ENCODE measurements at regions not wholly inside any gene's neighbourhood (a gene's known extent, or its start where the extent isn't known, plus 50 kb on each side); places are given as distances from the start of the nearest gene placed in this dataset. TPM values are rescaled to one million over a fixed set of nuclear protein-coding genes. Genes with fewer than 3 reads are reported as not detected.

- H3K36me3 ChIP-seq (replicated peaks in 1 of 2; ENCODE audit: control extremely low read depth in 1 of 2, control insufficient read depth in 1 of 2, extremely low read depth in 1 of 2, insufficient read depth in 2 of 2, low read length in 1 of 2), result no peaks in the 10 kb centered on the region
- no peak overlapping the region for H3K4me3 ChIP-seq (ENCODE audit: control extremely low read depth in 1 of 5, extremely low read depth in 1 of 5, insufficient read depth in 1 of 5, low read depth in 2 of 5, low read length in 4 of 5)
- H3K27ac ChIP-seq (ENCODE audit: low read length in 2 of 2), result no peak overlapping the region
- intact Hi-C loops (cut with micrococcal nuclease), result no loop called here
- no peak overlapping the region for H3K4me3 Mint-ChIP-seq
- ChIA-PET POLR2A (no interaction called here), CTCF (no interaction called here)
- H3K4me1 ChIP-seq (ENCODE audit: control insufficient read depth in 2 of 2, insufficient read depth in 2 of 2, low read length in 2 of 2), result no peaks in the 10 kb centered on the region
- no peaks in the 10 kb centered on the region for H3K79me2 ChIP-seq (ENCODE audit: control insufficient read depth, insufficient read depth, low read length)
- H3K4me2 ChIP-seq (replicated peaks; ENCODE audit: low read depth, low read length, poor library complexity, severe bottlenecking), result no peak overlapping the region
- H3K27ac Mint-ChIP-seq, result no peak overlapping the region
- 86% methylated on average over 1 of the region's 3 CpGs for WGBS (ENCODE audit: insufficient coverage)
- H3K9me3 ChIP-seq (ENCODE audit: control extremely low read depth in 1 of 3, control insufficient read depth in 2 of 3, insufficient read depth in 1 of 3, low read length in 2 of 3), result no peaks in the 10 kb centered on the region
- no peak overlapping the region for H3K9ac ChIP-seq (ENCODE audit: low read length)
- DNase-seq (no peak), ATAC-seq (ENCODE audit: low read depth) (no peak)
- TF ChIP-seq EZH2 (IDR thresholded peaks at IDR 0.05; ENCODE audit: borderline replicate concordance, insufficient read depth, low read depth, low read length, poor library complexity, severe bottlenecking), result no peak
- TF ChIP-seq, protein P1, sequence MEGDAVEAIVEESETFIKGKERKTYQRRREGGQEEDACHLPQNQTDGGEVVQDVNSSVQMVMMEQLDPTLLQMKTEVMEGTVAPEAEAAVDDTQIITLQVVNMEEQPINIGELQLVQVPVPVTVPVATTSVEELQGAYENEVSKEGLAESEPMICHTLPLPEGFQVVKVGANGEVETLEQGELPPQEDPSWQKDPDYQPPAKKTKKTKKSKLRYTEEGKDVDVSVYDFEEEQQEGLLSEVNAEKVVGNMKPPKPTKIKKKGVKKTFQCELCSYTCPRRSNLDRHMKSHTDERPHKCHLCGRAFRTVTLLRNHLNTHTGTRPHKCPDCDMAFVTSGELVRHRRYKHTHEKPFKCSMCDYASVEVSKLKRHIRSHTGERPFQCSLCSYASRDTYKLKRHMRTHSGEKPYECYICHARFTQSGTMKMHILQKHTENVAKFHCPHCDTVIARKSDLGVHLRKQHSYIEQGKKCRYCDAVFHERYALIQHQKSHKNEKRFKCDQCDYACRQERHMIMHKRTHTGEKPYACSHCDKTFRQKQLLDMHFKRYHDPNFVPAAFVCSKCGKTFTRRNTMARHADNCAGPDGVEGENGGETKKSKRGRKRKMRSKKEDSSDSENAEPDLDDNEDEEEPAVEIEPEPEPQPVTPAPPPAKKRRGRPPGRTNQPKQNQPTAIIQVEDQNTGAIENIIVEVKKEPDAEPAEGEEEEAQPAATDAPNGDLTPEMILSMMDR (IDR thresholded peaks at IDR 0.05), result no peak
- H3K9me3 Mint-ChIP-seq (ENCODE audit: insufficient read depth), result no peaks in the 10 kb centered on the region
- H3K27me3 Mint-ChIP-seq, result no peaks in the 10 kb centered on the region
- no peaks in the 10 kb centered on the region for H3K27me3 ChIP-seq (replicated peaks in 1 of 4; ENCODE audit: control extremely low read depth in 1 of 4, control insufficient read depth in 3 of 4, insufficient read depth in 4 of 4, low read length in 3 of 4)
- no peak overlapping the region for H2AFZ ChIP-seq (ENCODE audit: insufficient read depth, low read depth, low read length, poor library complexity, severe bottlenecking)
- H3K4me1 Mint-ChIP-seq, result no peaks in the 10 kb centered on the region
- H4K20me1 ChIP-seq (ENCODE audit: control insufficient read depth, insufficient read depth, low read length, poor library complexity, severe bottlenecking), result no peaks in the 10 kb centered on the region
These were observed 51.6 kb upstream of the TMEFF2 start for GRCh38 chr2:192246297-192246696.

DNA sequence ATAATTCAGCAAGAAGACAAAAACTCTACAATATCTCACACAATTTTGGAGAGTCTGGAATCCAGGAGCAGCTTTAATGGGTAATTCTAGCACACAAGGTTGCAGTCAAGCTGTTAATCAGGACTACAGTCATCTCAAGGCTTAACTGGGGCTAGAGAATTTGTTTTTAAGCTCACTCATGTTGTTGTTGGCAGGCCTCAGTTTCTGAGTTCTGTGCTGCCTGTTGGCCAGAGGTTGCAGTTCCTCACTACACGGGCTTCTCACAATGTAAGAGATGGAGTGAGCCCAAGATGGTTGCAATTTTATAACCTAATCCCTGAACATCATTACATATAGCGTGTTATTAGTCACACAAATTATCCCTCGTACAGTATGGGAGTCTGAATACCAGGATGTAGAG is 50.6 kb upstream of the TMEFF2 start:
- no peak overlapping the region for H2AFZ ChIP-seq (ENCODE audit: insufficient read depth, low read depth, low read length, poor library complexity, severe bottlenecking)
- H3K4me1 ChIP-seq (ENCODE audit: control insufficient read depth in 2 of 2, insufficient read depth in 2 of 2, low read length in 2 of 2), result no peaks in the 10 kb centered on the region
- POLR2A ChIA-PET, result no interaction called here
- H3K9me3 ChIP-seq (ENCODE audit: control extremely low read depth in 1 of 3, control insufficient read depth in 2 of 3, insufficient read depth in 1 of 3, low read length in 2 of 3), result no peaks in the 10 kb centered on the region
- CTCF ChIA-PET, result no interaction called here
- no peak overlapping the region for H3K9ac ChIP-seq (ENCODE audit: low read length)
- no peak for TF ChIP-seq EZH2 (IDR thresholded peaks at IDR 0.05; ENCODE audit: borderline replicate concordance, insufficient read depth, low read depth, low read length, poor library complexity, severe bottlenecking)
- TF ChIP-seq, protein P1 (IDR thresholded peaks at IDR 0.05), result no peak
- Mint-ChIP-seq H3K4me3 (no peak overlapping the region), H3K4me1 (no peaks in the 10 kb centered on the region), H3K27me3 (no peaks in the 10 kb centered on the region), H3K27ac (no peak overlapping the region), H3K9me3 (ENCODE audit: insufficient read depth) (no peaks in the 10 kb centered on the region)
- H3K4me2 ChIP-seq (replicated peaks; ENCODE audit: low read depth, low read length, poor library complexity, severe bottlenecking), result no peak overlapping the region
- no peak overlapping the region for H3K27ac ChIP-seq (ENCODE audit: low read length in 2 of 2)
- H3K79me2 ChIP-seq (ENCODE audit: control insufficient read depth, insufficient read depth, low read length), result no peaks in the 10 kb centered on the region
- DNase-seq (no peak), ATAC-seq (ENCODE audit: low read depth) (no peak)
- no peaks in the 10 kb centered on the region for H4K20me1 ChIP-seq (ENCODE audit: control insufficient read depth, insufficient read depth, low read length, poor library complexity, severe bottlenecking)
- WGBS (ENCODE audit: insufficient coverage), result no CpG with 5 or more reads among the region's 3 CpGs
- H3K36me3 ChIP-seq (replicated peaks in 1 of 2; ENCODE audit: control extremely low read depth in 1 of 2, control insufficient read depth in 1 of 2, extremely low read depth in 1 of 2, insufficient read depth in 2 of 2, low read length in 1 of 2), result no peaks in the 10 kb centered on the region
- intact Hi-C loops (cut with micrococcal nuclease), result no loop called here
- H3K4me3 ChIP-seq (ENCODE audit: control extremely low read depth in 1 of 5, extremely low read depth in 1 of 5, insufficient read depth in 1 of 5, low read depth in 2 of 5, low read length in 4 of 5), result no peak overlapping the region
- no peaks in the 10 kb centered on the region for H3K27me3 ChIP-seq (replicated peaks in 1 of 4; ENCODE audit: control extremely low read depth in 1 of 4, control insufficient read depth in 3 of 4, insufficient read depth in 4 of 4, low read length in 3 of 4)

Small RNA genes in the stretch of these regions (small RNA-seq; reads per million reads assigned to genes)
- gene AC068135.1 (ENCODE audit: insufficient read length, low read depth, low replicate concordance) (not detected), gene AC074290.1 (ENCODE audit: insufficient read length, low read depth, low replicate concordance) (not detected), gene RF00017 (ENCODE audit: insufficient read length, low read depth, low replicate concordance) (not detected), gene RF00273 (ENCODE audit: insufficient read length, low read depth, low replicate concordance) (not detected), gene RNU6-169P (ENCODE audit: insufficient read length, low read depth, low replicate concordance) (not detected)

Data from B cell (primary cell).